Stomach (tissue), 8 donors: ENCODE measurements at regions not wholly inside any gene's neighbourhood (a gene's known extent, or its start where the extent isn't known, plus 50 kb on each side); places are given as distances from the start of the nearest gene placed in this dataset.

ENCODE experiments used
- DNase-seq, 2 donors: peaks; one replicate each; pipeline versions ENCODE4 v3.0.0 to v3.0.0-alpha.2; 2013 to 2019
- H3K27ac ChIP-seq, 5 donors: fragments of 200-600 bp in 4 of 5; sonication (generic) in 4 of 5; one replicate each; pipeline ENCODE4 v1.5.1; 2013 to 2019; ENCODE audit warnings: mild to moderate bottlenecking in 1 of 5, moderate library complexity in 1 of 5
- H3K27me3 ChIP-seq, 3 donors: fragments of 200-600 bp; sonication (generic); one replicate each; pipeline ENCODE4 v1.5.1; 2017 to 2019; ENCODE audit warnings: mixed run types in 1 of 3
- H3K36me3 ChIP-seq, 4 donors: fragments of 200-600 bp; sonication (generic); 1 replicate in 3 of 4; 2 replicates in 1 of 4; pipeline ENCODE4 v1.5.1; 2016 to 2019
- H3K4me1 ChIP-seq, 4 donors: fragments of 200-600 bp; sonication (generic); one replicate each; pipeline ENCODE4 v1.5.1; 2016 to 2019
- H3K4me3 ChIP-seq, 4 donors: fragments of 200-600 bp; sonication (generic) in 3 of 4; one replicate each; pipeline ENCODE4 v1.5.1; 2016 to 2019; ENCODE audit warnings: mild to moderate bottlenecking in 1 of 4
- H3K9me3 ChIP-seq, 4 donors: fragments of 200-600 bp; sonication (generic); one replicate each; pipeline ENCODE4 v1.5.1; 2016 to 2019
- EP300 ChIP-seq: sonication (generic); formaldehyde crosslinking; IDR thresholded peaks from one replicate; pipeline ENCODE4 v1.6.1; 2017; ENCODE audit warnings: antibody characterized with exemption
- POLR2A ChIP-seq, 4 donors: fragments of 450-650 bp; IDR thresholded peaks; one replicate each; pipeline ENCODE4 v1.6.1; 2016; ENCODE audit warnings: antibody characterized with exemption in 4 of 4, control low read depth in 2 of 4, mild to moderate bottlenecking in 1 of 4, moderate library complexity in 1 of 4
- POLR2AphosphoS5 ChIP-seq, 3 donors: sonication (generic); formaldehyde crosslinking; IDR thresholded peaks; one replicate each; pipeline ENCODE4 v1.6.1; 2016; ENCODE audit warnings: antibody characterized with exemption in 3 of 3
- WGBS, 5 donors: extraction: QIAGEN DNeasy Blood & Tissue Kit in 3 of 5; methylation state at CpG; one replicate each; pipeline versions ENCODE4 v1.1.5 to v1.1.7; 2013 to 2018; 5-methylcytosine and 5-hydroxymethylcytosine counted together
- intact Hi-C: fragments of 100-400 bp; cut with DNase I; formaldehyde crosslinking; loops from one replicate; pipeline ENCODE4 v1.15.1; 2023; ENCODE audit warnings: low total_unique reads
- TF ChIP-seq, protein P1 (sequence below), 7 experiments: fragments of 450-650 bp in 4 of 7; fragments of 200-600 bp in 3 of 7; sonication (generic) in 3 of 7; IDR thresholded peaks; one replicate each; pipeline ENCODE4 v1.5.1; 2016 to 2019; ENCODE audit warnings: antibody characterized with exemption in 7 of 7, control low read depth in 2 of 7, mild to moderate bottlenecking in 1 of 7
- donor health status: healthy with polysubstance abuse.
- donor health status: Bipolar disorder and iron deficiency.
- donor health status: healthy.

DNA sequence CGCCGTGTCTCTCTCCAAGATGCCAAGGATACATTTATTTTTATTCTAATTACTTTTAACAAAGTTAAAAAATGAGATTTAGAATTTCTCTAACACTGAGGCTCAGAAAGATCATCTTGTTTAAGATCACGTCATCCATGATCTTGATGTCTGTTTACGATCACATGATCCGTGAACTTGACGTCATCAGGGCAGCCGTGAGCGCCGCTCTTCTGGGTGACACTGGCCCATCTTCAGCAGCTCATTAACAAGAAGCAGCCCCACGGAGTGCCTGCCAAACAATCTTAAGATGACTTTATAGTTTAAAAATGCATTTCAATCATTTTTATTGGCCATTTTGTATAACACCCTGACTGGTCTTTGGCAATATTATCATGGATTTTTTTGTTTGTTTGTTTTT is 291.1 kb upstream of the PRKCQ start:
- H3K27me3 ChIP-seq, result peaks cover 0 to 4% (median 0%) of the 10 kb centered on the region in 3 donors
- no peak overlapping the region for H3K4me3 ChIP-seq
- no peak overlapping the region for H3K27ac ChIP-seq
- intact Hi-C loops, result no loop called here
- peak in 1 of 2 donors; percentile 44 for DNase-seq
- no peaks in the 10 kb centered on the region for H3K36me3 ChIP-seq
- no peaks in the 10 kb centered on the region for H3K9me3 ChIP-seq
- no peak for TF ChIP-seq POLR2A (IDR thresholded peaks at IDR 0.05)
- TF ChIP-seq, protein P1, sequence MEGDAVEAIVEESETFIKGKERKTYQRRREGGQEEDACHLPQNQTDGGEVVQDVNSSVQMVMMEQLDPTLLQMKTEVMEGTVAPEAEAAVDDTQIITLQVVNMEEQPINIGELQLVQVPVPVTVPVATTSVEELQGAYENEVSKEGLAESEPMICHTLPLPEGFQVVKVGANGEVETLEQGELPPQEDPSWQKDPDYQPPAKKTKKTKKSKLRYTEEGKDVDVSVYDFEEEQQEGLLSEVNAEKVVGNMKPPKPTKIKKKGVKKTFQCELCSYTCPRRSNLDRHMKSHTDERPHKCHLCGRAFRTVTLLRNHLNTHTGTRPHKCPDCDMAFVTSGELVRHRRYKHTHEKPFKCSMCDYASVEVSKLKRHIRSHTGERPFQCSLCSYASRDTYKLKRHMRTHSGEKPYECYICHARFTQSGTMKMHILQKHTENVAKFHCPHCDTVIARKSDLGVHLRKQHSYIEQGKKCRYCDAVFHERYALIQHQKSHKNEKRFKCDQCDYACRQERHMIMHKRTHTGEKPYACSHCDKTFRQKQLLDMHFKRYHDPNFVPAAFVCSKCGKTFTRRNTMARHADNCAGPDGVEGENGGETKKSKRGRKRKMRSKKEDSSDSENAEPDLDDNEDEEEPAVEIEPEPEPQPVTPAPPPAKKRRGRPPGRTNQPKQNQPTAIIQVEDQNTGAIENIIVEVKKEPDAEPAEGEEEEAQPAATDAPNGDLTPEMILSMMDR (IDR thresholded peaks at IDR 0.05), result no peak
- TF ChIP-seq EP300, result no peak
- TF ChIP-seq POLR2AphosphoS5 (IDR thresholded peaks at IDR 0.05), result no peak
- 82 to 89% (median 87%) methylated on average over 10 of the region's 10 CpGs for WGBS, 5 donors
- no peaks in the 10 kb centered on the region for H3K4me1 ChIP-seq

DNA sequence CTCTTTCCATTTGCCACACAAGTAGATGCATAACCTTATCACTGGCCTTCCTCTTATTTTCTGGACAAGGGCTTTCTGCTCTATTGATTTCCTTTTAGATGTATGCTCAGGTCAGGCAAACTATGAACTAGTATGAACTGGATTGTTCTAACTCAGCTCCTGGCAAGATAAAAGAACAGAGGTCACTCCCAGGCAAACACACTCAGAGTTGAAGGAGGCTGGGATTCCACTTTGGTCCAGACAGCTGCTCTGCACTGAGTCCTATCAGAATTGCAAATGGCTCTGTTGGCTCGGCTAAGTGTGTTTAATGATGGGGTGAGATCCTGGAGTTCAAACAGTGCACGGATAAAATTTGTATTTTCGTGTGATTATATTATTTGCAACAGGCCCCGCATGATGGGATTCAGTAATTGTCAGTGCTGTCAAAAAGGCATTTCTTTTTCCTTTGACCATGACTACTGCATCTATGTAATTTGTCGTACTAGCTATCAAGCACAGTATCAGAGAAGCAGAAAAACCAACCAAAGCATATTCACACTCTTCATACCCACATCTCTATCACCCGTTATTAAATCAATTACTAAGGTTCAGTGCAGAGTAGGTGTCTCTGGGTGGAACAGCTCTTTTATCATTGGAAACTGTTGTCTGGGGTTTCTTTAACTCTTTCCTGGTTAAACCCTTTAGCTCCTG is 288.1 kb upstream of the PRKCQ start:
- 31 to 39% (median 38%) methylated on average over 6 of the region's 6 CpGs for WGBS, 5 donors
- H3K36me3 ChIP-seq, result no peaks in the 10 kb centered on the region
- H3K9me3 ChIP-seq, result no peaks in the 10 kb centered on the region
- H3K4me1 ChIP-seq, result no peaks in the 10 kb centered on the region
- no peaks in the 10 kb centered on the region for H3K27me3 ChIP-seq
- H3K4me3 ChIP-seq, result no peak overlapping the region
- TF ChIP-seq EP300 (no peak), POLR2A (IDR thresholded peaks at IDR 0.05) (no peak), POLR2AphosphoS5 (IDR thresholded peaks at IDR 0.05) (no peak)
- TF ChIP-seq, protein P1 (IDR thresholded peaks at IDR 0.05), result no peak
- no peak overlapping the region for H3K27ac ChIP-seq
- intact Hi-C loops, result no loop called here
- peak in 1 of 2 donors; percentile 20 for DNase-seq

DNA sequence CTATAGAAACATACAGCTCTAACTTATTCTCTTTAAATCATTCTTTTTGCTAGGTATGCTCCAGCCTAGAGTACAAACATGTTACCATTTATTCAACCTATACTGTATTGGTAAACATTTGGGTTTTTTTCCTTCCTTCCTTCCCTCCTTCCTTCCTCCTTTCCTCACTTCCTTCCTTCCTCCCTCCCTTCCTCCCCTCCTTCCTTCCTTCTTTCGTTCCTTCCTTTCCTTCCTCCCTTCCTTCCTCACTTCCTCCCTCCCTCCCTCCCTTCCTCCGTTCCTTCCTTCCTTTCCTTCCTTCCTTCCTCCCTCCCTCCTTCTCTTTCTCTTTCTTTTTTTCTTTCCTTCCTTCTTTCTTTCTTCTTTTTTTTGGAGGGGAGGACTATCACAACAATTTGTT is 286.7 kb upstream of the PRKCQ start:
- no peaks in the 10 kb centered on the region for H3K4me1 ChIP-seq
- WGBS, 5 donors, result 66 to 81% (median 69%) methylated on average over 2 of the region's 2 CpGs
- no peaks in the 10 kb centered on the region for H3K36me3 ChIP-seq
- no peak overlapping the region for H3K4me3 ChIP-seq
- H3K9me3 ChIP-seq, result no peaks in the 10 kb centered on the region
- no peak for DNase-seq
- H3K27me3 ChIP-seq, result no peaks in the 10 kb centered on the region
- no peak overlapping the region for H3K27ac ChIP-seq
- TF ChIP-seq EP300 (no peak), POLR2A (IDR thresholded peaks at IDR 0.05) (no peak)
- TF ChIP-seq, protein P1 (IDR thresholded peaks at IDR 0.05), result no peak
- intact Hi-C loops, result no loop called here

DNA sequence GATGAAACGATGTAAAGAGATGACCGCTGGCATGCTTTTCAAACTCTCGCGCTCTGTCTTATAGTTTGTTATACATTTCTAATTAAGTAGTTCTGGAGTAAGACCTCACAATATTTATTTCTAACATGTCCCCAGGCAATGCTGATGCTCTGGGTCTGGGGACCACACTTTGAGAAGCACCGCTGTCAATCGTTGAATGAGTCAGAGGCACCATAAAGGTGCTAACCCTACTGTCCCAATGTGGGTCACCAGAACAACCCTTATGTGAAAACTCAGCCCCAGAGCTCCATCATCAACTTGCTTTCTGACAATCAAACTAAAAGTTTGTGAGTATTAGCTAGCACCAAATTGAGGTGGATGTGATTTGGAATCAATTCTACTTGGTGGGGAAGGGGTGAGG is 284.1 kb upstream of the PRKCQ start:
- no peak for DNase-seq
- Histone ChIP-seq H3K36me3 (no peaks in the 10 kb centered on the region), H3K27me3 (no peaks in the 10 kb centered on the region), H3K27ac (no peak overlapping the region), H3K9me3 (no peaks in the 10 kb centered on the region), H3K4me1 (no peaks in the 10 kb centered on the region), H3K4me3 (no peak overlapping the region)
- WGBS, 5 donors, result 93 to 96% (median 95%) methylated on average over 6 of the region's 6 CpGs
- TF ChIP-seq EP300 (no peak), POLR2A (IDR thresholded peaks at IDR 0.05) (no peak), POLR2AphosphoS5 (IDR thresholded peaks at IDR 0.05) (no peak)
- TF ChIP-seq, protein P1 (IDR thresholded peaks at IDR 0.05), result no peak
- intact Hi-C loops, result no loop called here
